D721Med (cell line): ENCODE measurements at regions not wholly inside any gene's neighbourhood (a gene's known extent, or its start where the extent isn't known, plus 50 kb on each side); places are given as distances from the start of the nearest gene placed in this dataset.

Experiments used
- DNase-seq: peaks from one replicate; pipeline ENCODE4 v3.0.0; 2011; ENCODE audit warnings: low spot score; ENCODE audit not compliant: insufficient read length
- FAIRE-seq: peaks from 2 replicates; lab custom pipeline; 2011; peaks lifted over from hg19 to GRCh38; lab: Jason Lieb, UNC
- CTCF ChIP-seq: IDR thresholded peaks from 2 replicates; pipeline ENCODE4 v1.5.1; 2012; ENCODE audit warnings: mild to moderate bottlenecking, control low read depth; ENCODE audit not compliant: insufficient read depth; ENCODE audit errors: missing control alignments

GRCh38 chr1:175793617-175794016, 50.2 kb upstream of the TNR start:
- no peak for DNase-seq
- TF ChIP-seq CTCF: no peak
- no peak for FAIRE-seq
